Tibial nerve (tissue), 4 donors: ENCODE measurements at regions not wholly inside any gene's neighbourhood (a gene's known extent, or its start where the extent isn't known, plus 50 kb on each side); places are given as distances from the start of the nearest gene placed in this dataset.

Experiments used
- DNase-seq, 2 donors: peaks; one replicate each; pipeline ENCODE4 v3.0.0-alpha.2; 2019; ENCODE audit warnings: low spot score in 2 of 2
- H3K27ac ChIP-seq, 4 donors: fragments of 200-600 bp; sonication (generic) in 3 of 4; one replicate each; pipeline ENCODE4 v1.5.1; 2017 to 2019; ENCODE audit warnings: mild to moderate bottlenecking in 1 of 4
- H3K27me3 ChIP-seq, 2 donors: fragments of 200-600 bp; sonication (generic) in 1 of 2; one replicate each; pipeline versions ENCODE4 v1.5.1 to v1.6.0; 2017 to 2019
- H3K36me3 ChIP-seq, 3 donors: fragments of 200-600 bp; sonication (generic); one replicate each; pipeline ENCODE4 v1.5.1; 2018 to 2019
- H3K4me1 ChIP-seq, 4 donors: fragments of 200-600 bp; sonication (generic) in 3 of 4; one replicate each; pipeline ENCODE4 v1.5.1; 2017 to 2019
- H3K4me3 ChIP-seq, 4 donors: fragments of 200-600 bp; sonication (generic) in 3 of 4; one replicate each; pipeline ENCODE4 v1.5.1; 2017 to 2019; ENCODE audit warnings: mild to moderate bottlenecking in 1 of 4, moderate library complexity in 1 of 4
- H3K9me3 ChIP-seq, 4 donors: fragments of 200-600 bp; sonication (generic) in 3 of 4; one replicate each; pipeline ENCODE4 v1.5.1; 2017 to 2019
- CTCF ChIP-seq, 5 experiments: fragments of 200-600 bp in 3 of 5; fragments of 450-650 bp in 2 of 5; sonication (generic) in 3 of 5; IDR thresholded peaks; one replicate each; pipeline ENCODE4 v1.5.1; 2016 to 2019; ENCODE audit warnings: antibody characterized with exemption in 5 of 5, mild to moderate bottlenecking in 3 of 5, moderate library complexity in 2 of 5
- EP300 ChIP-seq, 2 donors: sonication (generic); formaldehyde crosslinking; IDR thresholded peaks; one replicate each; pipeline ENCODE4 v1.6.1; 2017; ENCODE audit warnings: antibody characterized with exemption in 2 of 2, mild to moderate bottlenecking in 1 of 2
- POLR2A ChIP-seq, 2 donors: fragments of 450-650 bp; IDR thresholded peaks; one replicate each; pipeline ENCODE4 v1.6.1; 2017; ENCODE audit warnings: antibody characterized with exemption in 2 of 2, mild to moderate bottlenecking in 2 of 2, moderate library complexity in 2 of 2
- WGBS, 2 donors: methylation state at CpG; one replicate each; pipeline ENCODE4 v1.1.5; 2018; 5-methylcytosine and 5-hydroxymethylcytosine counted together

- 58 to 62% methylated on average over 1 of the region's 1 CpG for WGBS, 2 donors
- TF ChIP-seq POLR2A (IDR thresholded peaks at IDR 0.05) (no peak), EP300 (IDR thresholded peaks at IDR 0.05) (no peak), CTCF (IDR thresholded peaks at IDR 0.05) (no peak)
Observed at GRCh38 chr1:105894006-105894405, 1162.5 kb upstream of the PRMT6 start.

GRCh38 chr1:105909811-105910210, 1146.7 kb upstream of the PRMT6 start:
- 56 to 57% methylated on average over 2 of the region's 2 CpGs for WGBS, 2 donors
- no peaks in the 10 kb centered on the region for H3K4me1 ChIP-seq
- TF ChIP-seq POLR2A (IDR thresholded peaks at IDR 0.05) (no peak), EP300 (IDR thresholded peaks at IDR 0.05) (no peak), CTCF (IDR thresholded peaks at IDR 0.05) (no peak)
- H3K27ac ChIP-seq = no peak overlapping the region
- no peak overlapping the region for H3K4me3 ChIP-seq
- DNase-seq = no peak
- H3K36me3 ChIP-seq = no peaks in the 10 kb centered on the region
- H3K27me3 ChIP-seq = no peaks in the 10 kb centered on the region
- H3K9me3 ChIP-seq = peaks cover 0 to 5% (median 0%) of the 10 kb centered on the region in 4 donors

More at GRCh38 chr1:105894006-105894405, 1162.5 kb upstream of the PRMT6 start:
- no peak overlapping the region for H3K4me3 ChIP-seq
- H3K27me3 ChIP-seq = no peaks in the 10 kb centered on the region
- peaks cover 0 to 3% (median 0%) of the 10 kb centered on the region in 4 donors for H3K9me3 ChIP-seq
- no peaks in the 10 kb centered on the region for H3K36me3 ChIP-seq
- no peaks in the 10 kb centered on the region for H3K4me1 ChIP-seq
- H3K27ac ChIP-seq = no peak overlapping the region
- DNase-seq = no peak

GRCh38 chr1:105914403-105914802, 1142.1 kb upstream of the PRMT6 start:
- H3K27ac ChIP-seq = no peak overlapping the region
- peaks cover 0 to 5% (median 0%) of the 10 kb centered on the region in 4 donors for H3K9me3 ChIP-seq
- no peaks in the 10 kb centered on the region for H3K4me1 ChIP-seq
- no peaks in the 10 kb centered on the region for H3K27me3 ChIP-seq
- no peak for DNase-seq
- TF ChIP-seq POLR2A (IDR thresholded peaks at IDR 0.05) (no peak), EP300 (IDR thresholded peaks at IDR 0.05) (no peak), CTCF (IDR thresholded peaks at IDR 0.05) (no peak)
- no peaks in the 10 kb centered on the region for H3K36me3 ChIP-seq
- WGBS, 2 donors = 70 to 81% methylated on average over 5 of the region's 5 CpGs
- no peak overlapping the region for H3K4me3 ChIP-seq

- Histone ChIP-seq H3K36me3 (no peaks in the 10 kb centered on the region), H3K4me3 (no peak overlapping the region), H3K4me1 (no peaks in the 10 kb centered on the region), H3K27ac (no peak overlapping the region), H3K9me3 (peaks cover 0 to 3% (median 0%) of the 10 kb centered on the region in 4 donors), H3K27me3 (no peaks in the 10 kb centered on the region)
- TF ChIP-seq CTCF (IDR thresholded peaks at IDR 0.05) (no peak), POLR2A (IDR thresholded peaks at IDR 0.05) (no peak), EP300 (IDR thresholded peaks at IDR 0.05) (no peak)
- DNase-seq = no peak
- WGBS, 2 donors = 36 to 55% methylated on average over 1 of the region's 1 CpG
Observed at GRCh38 chr1:105934806-105935205, 1121.7 kb upstream of the PRMT6 start.

GRCh38 chr1:105964879-105965278, 1091.6 kb upstream of the PRMT6 start:
- no peak overlapping the region for H3K27ac ChIP-seq
- no peaks in the 10 kb centered on the region for H3K27me3 ChIP-seq
- DNase-seq = no peak
- no peaks in the 10 kb centered on the region for H3K36me3 ChIP-seq
- no peaks in the 10 kb centered on the region for H3K4me1 ChIP-seq
- 83 to 85% methylated on average over 4 of the region's 4 CpGs for WGBS, 2 donors
- H3K4me3 ChIP-seq = no peak overlapping the region
- H3K9me3 ChIP-seq = no peaks in the 10 kb centered on the region
- no peak for TF ChIP-seq POLR2A (IDR thresholded peaks at IDR 0.05)
- no peak for TF ChIP-seq EP300 (IDR thresholded peaks at IDR 0.05)
- no peak for TF ChIP-seq CTCF (IDR thresholded peaks at IDR 0.05)
